Astrocyte (in vitro differentiated cells and primary cell): ENCODE measurements at regions not wholly inside any gene's neighbourhood (a gene's known extent, or its start where the extent isn't known, plus 50 kb on each side); places are given as distances from the start of the nearest gene placed in this dataset.
A peak's percentile ranks its signal among the peaks of the same experiment; 100 is the strongest.

ENCODE experiments used
- DNase-seq: peaks from one replicate; pipeline ENCODE4 v3.0.0-alpha.2; 2010; ENCODE audit warnings: low read depth
- FAIRE-seq: peaks from 2 replicates; lab custom pipeline; 2011; peaks lifted over from hg19 to GRCh38; lab: Jason Lieb, UNC
- H2AFZ ChIP-seq: 2 replicates; pipeline ENCODE4 v1.6.0; 2012; ENCODE audit warnings: low read depth, low read length, inconsistent platforms
- H3K27ac ChIP-seq: 2 replicates; pipeline ENCODE4 v1.5.1; 2011; ENCODE audit warnings: low read depth, low read length, inconsistent platforms
- H3K27me3 ChIP-seq: 2 replicates; pipeline ENCODE4 v1.6.0; 2011; ENCODE audit warnings: low read length, inconsistent platforms; ENCODE audit not compliant: insufficient read depth
- H3K36me3 ChIP-seq: 2 replicates; pipeline ENCODE4 v1.5.1; 2011; ENCODE audit warnings: low read length, inconsistent platforms; ENCODE audit not compliant: insufficient read depth
- H3K4me1 ChIP-seq: 2 replicates; pipeline ENCODE4 v1.5.1; 2011; ENCODE audit warnings: low read length, inconsistent platforms; ENCODE audit not compliant: insufficient read depth
- H3K4me2 ChIP-seq: 2 replicates; pipeline ENCODE4 v1.6.0; 2012; ENCODE audit warnings: low read length, inconsistent platforms
- H3K4me3 ChIP-seq: 2 replicates; pipeline ENCODE4 v1.5.1; 2011; ENCODE audit warnings: low read depth, mild to moderate bottlenecking, low read length, inconsistent platforms; ENCODE audit not compliant: insufficient read depth
- H3K79me2 ChIP-seq: 2 replicates; pipeline ENCODE4 v1.6.0; 2012; ENCODE audit warnings: mild to moderate bottlenecking, low read length, inconsistent platforms; ENCODE audit not compliant: insufficient read depth
- H3K9ac ChIP-seq: 2 replicates; pipeline ENCODE4 v1.6.0; 2012; ENCODE audit warnings: mild to moderate bottlenecking, low read length, inconsistent platforms
- H3K9me3 ChIP-seq: 2 replicates; pipeline ENCODE4 v1.5.1; 2012; ENCODE audit warnings: low read depth, mild to moderate bottlenecking, low read length, inconsistent platforms; ENCODE audit not compliant: insufficient read depth
- H4K20me1 ChIP-seq: 2 replicates; pipeline ENCODE4 v1.6.0; 2012; ENCODE audit warnings: low read length, inconsistent platforms; ENCODE audit not compliant: insufficient read depth
- H3K27ac Mint-ChIP-seq: one replicate; pipeline ENCODE4 v1.8.0; 2021; ENCODE audit warnings: mild to moderate bottlenecking, mixed read lengths; ENCODE audit not compliant: unreplicated experiment
- H3K27me3 Mint-ChIP-seq: one replicate; pipeline ENCODE4 v1.8.0; 2021; ENCODE audit warnings: low read depth, mixed read lengths; ENCODE audit not compliant: unreplicated experiment
- H3K36me3 Mint-ChIP-seq: one replicate; pipeline ENCODE4 v1.8.0; 2021; ENCODE audit warnings: low read depth, mixed read lengths; ENCODE audit not compliant: unreplicated experiment
- H3K4me1 Mint-ChIP-seq: one replicate; pipeline ENCODE4 v1.8.0; 2021; ENCODE audit warnings: low read depth, mixed read lengths; ENCODE audit not compliant: unreplicated experiment
- H3K4me3 Mint-ChIP-seq: one replicate; pipeline ENCODE4 v1.8.0; 2021; ENCODE audit warnings: mild to moderate bottlenecking, moderate library complexity, mixed read lengths; ENCODE audit not compliant: unreplicated experiment
- H3K9me3 Mint-ChIP-seq: one replicate; pipeline ENCODE4 v1.8.0; 2021; ENCODE audit warnings: mild to moderate bottlenecking, mixed read lengths; ENCODE audit not compliant: unreplicated experiment
- CTCF ChIP-seq: IDR thresholded peaks from 2 replicates; pipeline ENCODE4 v1.5.1; 2011; ENCODE audit warnings: low read depth, mild to moderate bottlenecking, inconsistent platforms, low read length, moderate library complexity; ENCODE audit not compliant: insufficient read depth
- EZH2 ChIP-seq: IDR thresholded peaks from 2 replicates; pipeline ENCODE4 v1.6.1; 2012; ENCODE audit warnings: mild to moderate bottlenecking, low read length, inconsistent platforms; ENCODE audit not compliant: insufficient read depth

- Histone ChIP-seq H3K4me2 (no peak overlapping the region), H3K9me3 (no peaks in the 10 kb centered on the region), H3K4me3 (no peak overlapping the region), H2AFZ (peak overlapping the region; percentile 52), H3K4me1 (no peaks in the 10 kb centered on the region), H4K20me1 (no peaks in the 10 kb centered on the region), H3K79me2 (no peaks in the 10 kb centered on the region), H3K27me3 (no peaks in the 10 kb centered on the region), H3K27ac (no peak overlapping the region), H3K9ac (no peak overlapping the region), H3K36me3 (no peaks in the 10 kb centered on the region)
- H3K4me3 Mint-ChIP-seq: no peak overlapping the region
- peaks cover 37% of the 10 kb centered on the region for H3K27me3 Mint-ChIP-seq
- no peak for TF ChIP-seq EZH2
- no peak for TF ChIP-seq CTCF
- DNase-seq: no peak
- no peak for FAIRE-seq
- H3K9me3 Mint-ChIP-seq: peaks cover 5% of the 10 kb centered on the region
- no peak overlapping the region for H3K27ac Mint-ChIP-seq
- H3K36me3 Mint-ChIP-seq: no peaks in the 10 kb centered on the region
- no peaks in the 10 kb centered on the region for H3K4me1 Mint-ChIP-seq
Measured at GRCh38 chr2:10983711-10984110, 72.0 kb downstream of the KCNF1 start.

- Mint-ChIP-seq H3K36me3 (no peaks in the 10 kb centered on the region), H3K27me3 (peaks cover 34% of the 10 kb centered on the region), H3K9me3 (peaks cover 8% of the 10 kb centered on the region), H3K4me3 (no peak overlapping the region), H3K27ac (no peak overlapping the region), H3K4me1 (no peaks in the 10 kb centered on the region)
- H3K36me3 ChIP-seq: no peaks in the 10 kb centered on the region
- FAIRE-seq (no peak), DNase-seq (no peak)
- H3K79me2 ChIP-seq: no peaks in the 10 kb centered on the region
- no peak overlapping the region for H3K9ac ChIP-seq
- no peaks in the 10 kb centered on the region for H3K9me3 ChIP-seq
- no peak overlapping the region for H3K27ac ChIP-seq
- H3K4me2 ChIP-seq: no peak overlapping the region
- H4K20me1 ChIP-seq: no peaks in the 10 kb centered on the region
- H3K4me1 ChIP-seq: no peaks in the 10 kb centered on the region
- H2AFZ ChIP-seq: no peak overlapping the region
- no peaks in the 10 kb centered on the region for H3K27me3 ChIP-seq
- TF ChIP-seq EZH2: no peak
- no peak for TF ChIP-seq CTCF
- H3K4me3 ChIP-seq: no peak overlapping the region
Measured at GRCh38 chr2:10984418-10985135, 72.8 kb downstream of the KCNF1 start.

- Mint-ChIP-seq H3K4me3 (no peak overlapping the region), H3K4me1 (no peaks in the 10 kb centered on the region), H3K27me3 (peaks cover 28% of the 10 kb centered on the region), H3K36me3 (no peaks in the 10 kb centered on the region), H3K9me3 (peaks cover 8% of the 10 kb centered on the region), H3K27ac (no peak overlapping the region)
- FAIRE-seq (no peak), DNase-seq (no peak)
- no peak for TF ChIP-seq CTCF
- no peak for TF ChIP-seq EZH2
- Histone ChIP-seq H4K20me1 (no peaks in the 10 kb centered on the region), H3K9me3 (no peaks in the 10 kb centered on the region), H3K27me3 (no peaks in the 10 kb centered on the region), H3K4me2 (no peak overlapping the region), H2AFZ (no peak overlapping the region), H3K4me3 (no peak overlapping the region), H3K9ac (no peak overlapping the region), H3K27ac (no peak overlapping the region), H3K36me3 (no peaks in the 10 kb centered on the region), H3K4me1 (no peaks in the 10 kb centered on the region), H3K79me2 (no peaks in the 10 kb centered on the region)
Measured at GRCh38 chr2:10985260-10985659, 73.5 kb downstream of the KCNF1 start.
